HL-60 (cell line): ENCODE measurements at regions not wholly inside any gene's neighbourhood (a gene's known extent, or its start where the extent isn't known, plus 50 kb on each side); places are given as distances from the start of the nearest gene placed in this dataset.

Experiments
- DNase-seq, 2 experiments: peaks; one replicate each; pipeline ENCODE4 v3.0.0-alpha.2; 2010 to 2020; ENCODE audit warnings: low read depth in 1 of 2, low spot score in 1 of 2
- H3K27ac ChIP-seq: fragments of 250-450 bp; sonication (Bioruptor Pico); replicated peaks from 2 replicates; pipeline ENCODE4 v1.5.1; 2020; ENCODE audit warnings: mild to moderate bottlenecking, moderate library complexity
- H3K27me3 ChIP-seq: fragments of 250-450 bp; sonication (Bioruptor Pico); 2 replicates; pipeline ENCODE4 v1.5.1; 2021; ENCODE audit warnings: mild to moderate bottlenecking, moderate library complexity; ENCODE audit not compliant: insufficient read depth, poor library complexity, severe bottlenecking
- H3K4me3 ChIP-seq: replicated peaks from 2 replicates; pipeline ENCODE4 v1.5.1; 2011; ENCODE audit warnings: mild to moderate bottlenecking, control low read depth, low read length; ENCODE audit not compliant: insufficient read depth
- CTCF ChIP-seq: IDR thresholded peaks from one replicate; pipeline ENCODE4 v1.5.1; 2011; ENCODE audit warnings: low read length, control low read depth, inconsistent platforms; ENCODE audit not compliant: insufficient read depth
- GABPA ChIP-seq: IDR thresholded peaks from 2 replicates; pipeline ENCODE4 v1.6.1; 2012; ENCODE audit warnings: low read depth
- POLR2AphosphoS5 ChIP-seq: IDR thresholded peaks from 2 replicates; pipeline ENCODE4 v1.6.1; 2012; ENCODE audit warnings: low read depth
- REST ChIP-seq: IDR thresholded peaks from 2 replicates; pipeline ENCODE4 v1.6.1; 2012; ENCODE audit warnings: low read depth; ENCODE audit not compliant: insufficient replicate concordance
- SPI1 ChIP-seq: IDR thresholded peaks from 2 replicates; pipeline ENCODE4 v1.6.1; 2012; ENCODE audit warnings: low read depth, mild to moderate bottlenecking, borderline replicate concordance

- DNase-seq: no peak
- Histone ChIP-seq H3K27ac (no peak overlapping the region), H3K4me3 (no peak overlapping the region), H3K27me3 (no peaks in the 10 kb centered on the region)
- TF ChIP-seq POLR2AphosphoS5 (no peak), GABPA (no peak), CTCF (no peak), SPI1 (no peak), REST (no peak)
Observed at GRCh38 chr6:23301556-23301955, 732.2 kb downstream of the HDGFL1 start.

DNA sequence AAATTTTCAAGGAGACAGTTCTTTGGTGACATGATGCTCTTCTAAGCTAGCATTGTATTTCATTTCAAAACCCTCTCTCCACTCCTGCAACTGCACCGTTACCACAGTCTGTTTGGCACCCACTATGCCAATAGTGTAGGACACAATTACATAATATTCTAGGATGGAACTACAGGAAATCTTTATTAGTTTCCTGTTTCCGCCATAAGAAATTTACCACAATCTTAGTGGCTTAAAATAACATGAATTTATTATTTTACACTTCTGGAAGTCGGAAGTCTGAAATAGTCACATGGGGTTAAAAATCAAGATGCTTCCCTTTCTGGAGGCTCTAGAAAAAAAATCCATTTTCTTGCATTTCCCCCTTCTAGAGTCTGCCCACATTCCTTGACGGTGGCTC is 733.1 kb downstream of the HDGFL1 start:
- no peak for DNase-seq
- no peak overlapping the region for H3K4me3 ChIP-seq
- H3K27me3 ChIP-seq: no peaks in the 10 kb centered on the region
- TF ChIP-seq GABPA (no peak), CTCF (no peak), SPI1 (no peak), REST (no peak), POLR2AphosphoS5 (no peak)
- H3K27ac ChIP-seq: no peak overlapping the region

GRCh38 chr6:23305325-23305943 is 736.1 kb downstream of the HDGFL1 start:
- no peak overlapping the region for H3K27ac ChIP-seq
- H3K4me3 ChIP-seq: no peak overlapping the region
- no peaks in the 10 kb centered on the region for H3K27me3 ChIP-seq
- TF ChIP-seq REST (no peak), GABPA (no peak), POLR2AphosphoS5 (no peak), SPI1 (no peak), CTCF (no peak)
- DNase-seq: no peak
